Parathyroid adenoma (tissue), 2 donors: ENCODE measurements at regions not wholly inside any gene's neighbourhood (a gene's known extent, or its start where the extent isn't known, plus 50 kb on each side); places are given as distances from the start of the nearest gene placed in this dataset.

Experiments used
- H2AFZ ChIP-seq: fragments of 300-600 bp; sonication (generic); one replicate; pipeline ENCODE4 v1.7.0; 2017; ENCODE audit warnings: antibody characterized with exemption, mild to moderate bottlenecking
- H3K27ac ChIP-seq: fragments of 300-600 bp; sonication (generic); one replicate; pipeline ENCODE4 v1.7.0; 2017
- H3K27me3 ChIP-seq: fragments of 300-600 bp; sonication (generic); one replicate; pipeline ENCODE4 v1.7.0; 2017; ENCODE audit warnings: low read length; ENCODE audit not compliant: control insufficient read depth, insufficient read depth
- H3K36me3 ChIP-seq: fragments of 300-600 bp; sonication (generic); one replicate; pipeline ENCODE4 v1.7.0; 2017; ENCODE audit warnings: low read length; ENCODE audit not compliant: control insufficient read depth, insufficient read depth
- H3K4me1 ChIP-seq: fragments of 300-600 bp; sonication (generic); one replicate; pipeline ENCODE4 v1.7.0; 2017; ENCODE audit warnings: control low read depth
- H3K4me2 ChIP-seq: fragments of 300-600 bp; sonication (generic); one replicate; pipeline ENCODE4 v1.7.0; 2017; ENCODE audit warnings: low read length
- H3K4me3 ChIP-seq: fragments of 300-600 bp; sonication (generic); one replicate; pipeline ENCODE4 v1.7.0; 2017; ENCODE audit warnings: low read depth, low read length
- H3K79me2 ChIP-seq: fragments of 300-600 bp; sonication (generic); one replicate; pipeline ENCODE4 v1.7.0; 2017; ENCODE audit warnings: control low read depth
- H3K9ac ChIP-seq: fragments of 300-600 bp; sonication (generic); one replicate; pipeline ENCODE4 v1.7.0; 2017; ENCODE audit warnings: mild to moderate bottlenecking
- H3K9me3 ChIP-seq: fragments of 300-600 bp; sonication (generic); one replicate; pipeline ENCODE4 v1.7.0; 2017; ENCODE audit warnings: low read length; ENCODE audit not compliant: control insufficient read depth
- CTCF ChIP-seq: fragments of 300-600 bp; sonication (generic); IDR thresholded peaks from one replicate; pipeline ENCODE4 v1.7.0; 2017; ENCODE audit warnings: antibody characterized with exemption, mild to moderate bottlenecking
- donor health status: primary hyperparathyroidism.

GRCh38 chr13:36571444-36571843 is 102.4 kb upstream of the SERTM1 start:
- H3K4me2 ChIP-seq, result no peak overlapping the region
- no peak overlapping the region for H2AFZ ChIP-seq
- H3K27me3 ChIP-seq, result no peaks in the 10 kb centered on the region
- no peaks in the 10 kb centered on the region for H3K9me3 ChIP-seq
- no peaks in the 10 kb centered on the region for H3K4me1 ChIP-seq
- H3K36me3 ChIP-seq, result no peaks in the 10 kb centered on the region
- no peak overlapping the region for H3K9ac ChIP-seq
- H3K4me3 ChIP-seq, result no peak overlapping the region
- H3K79me2 ChIP-seq, result no peaks in the 10 kb centered on the region
- no peak overlapping the region for H3K27ac ChIP-seq
- TF ChIP-seq CTCF, result no peak

GRCh38 chr13:36582977-36583376 is 90.8 kb upstream of the SERTM1 start:
- Histone ChIP-seq H3K4me1 (no peaks in the 10 kb centered on the region), H2AFZ (no peak overlapping the region), H3K4me3 (no peak overlapping the region), H3K27ac (no peak overlapping the region), H3K9me3 (no peaks in the 10 kb centered on the region), H3K27me3 (no peaks in the 10 kb centered on the region), H3K4me2 (no peak overlapping the region), H3K9ac (no peak overlapping the region), H3K36me3 (no peaks in the 10 kb centered on the region), H3K79me2 (no peaks in the 10 kb centered on the region)
- TF ChIP-seq CTCF, result no peak

- no peak for TF ChIP-seq CTCF
- H3K27ac ChIP-seq, result no peak overlapping the region
- H3K9ac ChIP-seq, result no peak overlapping the region
- no peaks in the 10 kb centered on the region for H3K4me1 ChIP-seq
- no peak overlapping the region for H3K4me2 ChIP-seq
- no peak overlapping the region for H2AFZ ChIP-seq
- no peaks in the 10 kb centered on the region for H3K36me3 ChIP-seq
- no peak overlapping the region for H3K4me3 ChIP-seq
- no peaks in the 10 kb centered on the region for H3K9me3 ChIP-seq
- H3K79me2 ChIP-seq, result no peaks in the 10 kb centered on the region
- no peaks in the 10 kb centered on the region for H3K27me3 ChIP-seq
Observed at GRCh38 chr13:36599641-36600040, 74.2 kb upstream of the SERTM1 start.

- no peak overlapping the region for H3K4me2 ChIP-seq
- no peaks in the 10 kb centered on the region for H3K4me1 ChIP-seq
- H3K79me2 ChIP-seq, result no peaks in the 10 kb centered on the region
Observed at GRCh38 chr13:36601186-36601585, 72.6 kb upstream of the SERTM1 start.

More at GRCh38 chr13:36601186-36601585, 72.6 kb upstream of the SERTM1 start:
- Histone ChIP-seq H3K27ac (no peak overlapping the region), H3K36me3 (no peaks in the 10 kb centered on the region), H3K9me3 (no peaks in the 10 kb centered on the region), H3K4me3 (no peak overlapping the region), H2AFZ (no peak overlapping the region), H3K27me3 (no peaks in the 10 kb centered on the region), H3K9ac (no peak overlapping the region)
- no peak for TF ChIP-seq CTCF
